Daoy (cell line): ENCODE measurements at regions not wholly inside any gene's neighbourhood (a gene's known extent, or its start where the extent isn't known, plus 50 kb on each side); places are given as distances from the start of the nearest gene placed in this dataset.

Source experiments
- DNase-seq: peaks from one replicate; pipeline ENCODE4 v3.0.0-alpha.2; 2015; ENCODE audit warnings: low read depth

GRCh38 chr2:223386189-223386588 is 216.0 kb downstream of the SCG2 start:
- no peak for DNase-seq

GRCh38 chr2:223386984-223387383 is 215.2 kb downstream of the SCG2 start:
- DNase-seq, result no peak

- no peak for DNase-seq
These were observed 212.5 kb downstream of the SCG2 start for GRCh38 chr2:223389624-223390023.

- no peak for DNase-seq
These were observed 205.2 kb downstream of the SCG2 start for GRCh38 chr2:223396993-223397392.

- no peak for DNase-seq
These were observed 202.7 kb downstream of the SCG2 start for GRCh38 chr2:223399357-223399957.

GRCh38 chr2:223404616-223405015 is 197.5 kb downstream of the SCG2 start:
- no peak for DNase-seq

- no peak for DNase-seq
These were observed 187.5 kb downstream of the SCG2 start for GRCh38 chr2:223414646-223415045.

- no peak for DNase-seq
These were observed 187.1 kb downstream of the SCG2 start for GRCh38 chr2:223415071-223415470.

GRCh38 chr2:223416815-223417610 is 185.1 kb downstream of the SCG2 start:
- DNase-seq, result no peak

GRCh38 chr2:223418131-223418530 is 184.0 kb downstream of the SCG2 start:
- no peak for DNase-seq

GRCh38 chr2:223418604-223419199 is 183.5 kb downstream of the SCG2 start:
- no peak for DNase-seq

GRCh38 chr2:223420048-223420447 is 182.1 kb downstream of the SCG2 start:
- DNase-seq, result no peak

- no peak for DNase-seq
These were observed 170.7 kb downstream of the SCG2 start for GRCh38 chr2:223431479-223431878.

- DNase-seq, result no peak
These were observed 168.7 kb downstream of the SCG2 start for GRCh38 chr2:223433461-223433860.

GRCh38 chr2:223437788-223438187 is 164.4 kb downstream of the SCG2 start:
- no peak for DNase-seq

- DNase-seq, result no peak
These were observed 163.0 kb downstream of the SCG2 start for GRCh38 chr2:223439184-223439583.

GRCh38 chr2:223439786-223440185 is 162.4 kb downstream of the SCG2 start:
- no peak for DNase-seq

- no peak for DNase-seq
These were observed 159.3 kb downstream of the SCG2 start for GRCh38 chr2:223442847-223443246.

GRCh38 chr2:223450246-223450645 is 151.9 kb downstream of the SCG2 start:
- DNase-seq, result no peak

GRCh38 chr2:223457301-223457700 is 144.9 kb downstream of the SCG2 start:
- DNase-seq, result no peak

- no peak for DNase-seq
These were observed 142.7 kb downstream of the SCG2 start for GRCh38 chr2:223459328-223459939.

- no peak for DNase-seq
These were observed 142.0 kb downstream of the SCG2 start for GRCh38 chr2:223460209-223460608.

GRCh38 chr2:223460774-223461211 is 141.4 kb downstream of the SCG2 start:
- DNase-seq, result peak; percentile 75
